Hepatocyte (in vitro differentiated cells): ENCODE measurements at regions not wholly inside any gene's neighbourhood (a gene's known extent, or its start where the extent isn't known, plus 50 kb on each side); places are given as distances from the start of the nearest gene placed in this dataset.

Experiments used
- DNase-seq: peaks from one replicate; pipeline ENCODE4 v3.0.0-alpha.2; 2016; ENCODE audit warnings: low spot score
- H2AFZ ChIP-seq: fragments of 200-600 bp; sonication (generic); 2 replicates; pipeline ENCODE4 v1.6.0; 2016; ENCODE audit warnings: antibody characterized with exemption, mild to moderate bottlenecking
- H3K27ac ChIP-seq: fragments of 200-600 bp; sonication (generic); 2 replicates; pipeline ENCODE4 v1.5.1; 2016; ENCODE audit warnings: mild to moderate bottlenecking
- H3K27me3 ChIP-seq: fragments of 200-600 bp; sonication (generic); 2 replicates; pipeline ENCODE4 v1.6.1; 2016
- H3K36me3 ChIP-seq: fragments of 200-600 bp; sonication (generic); replicated peaks from 2 replicates; pipeline ENCODE4 v1.5.1; 2016; ENCODE audit warnings: low read depth; ENCODE audit not compliant: insufficient read depth
- H3K4me1 ChIP-seq: fragments of 200-600 bp; sonication (generic); 2 replicates; pipeline ENCODE4 v1.5.1; 2016; ENCODE audit warnings: mild to moderate bottlenecking, moderate library complexity; ENCODE audit not compliant: insufficient read depth
- H3K4me2 ChIP-seq: fragments of 200-600 bp; sonication (generic); 2 replicates; pipeline ENCODE4 v1.6.0; 2016
- H3K4me3 ChIP-seq: fragments of 200-600 bp; sonication (generic); 2 replicates; pipeline ENCODE4 v1.5.1; 2016; ENCODE audit warnings: mild to moderate bottlenecking
- H3K79me2 ChIP-seq: fragments of 200-600 bp; sonication (generic); 2 replicates; pipeline ENCODE4 v1.6.0; 2017; ENCODE audit warnings: mild to moderate bottlenecking
- H3K9me2 ChIP-seq: fragments of 200-600 bp; sonication (generic); replicated peaks from 2 replicates; pipeline ENCODE4 v1.6.0; 2017; ENCODE audit warnings: mild to moderate bottlenecking; ENCODE audit not compliant: insufficient read depth
- H3K9me3 ChIP-seq: fragments of 200-600 bp; sonication (generic); 2 replicates; pipeline ENCODE4 v1.5.1; 2016; ENCODE audit warnings: low read depth, mild to moderate bottlenecking
- H4K20me1 ChIP-seq: fragments of 200-600 bp; sonication (generic); 2 replicates; pipeline ENCODE4 v1.6.0; 2016; ENCODE audit warnings: mild to moderate bottlenecking; ENCODE audit not compliant: insufficient read depth, poor library complexity, severe bottlenecking
- EZH2 ChIP-seq: fragments of 200-600 bp; sonication (generic); IDR thresholded peaks from 2 replicates; pipeline ENCODE4 v1.6.1; 2016; ENCODE audit warnings: antibody characterized with exemption, mild to moderate bottlenecking, borderline replicate concordance
- EZH2phosphoT487 ChIP-seq: fragments of 200-600 bp; sonication (generic); IDR thresholded peaks from one replicate; pipeline ENCODE4 v1.6.1; 2018; ENCODE audit warnings: antibody characterized with exemption, mild to moderate bottlenecking, low read depth, moderate library complexity; ENCODE audit not compliant: unreplicated experiment, severe bottlenecking
- WGBS: methylation state at CpG from one replicate; pipeline ENCODE4 v1.1.6; 2016; ENCODE audit warnings: low lambda C conversion rate; ENCODE audit errors: missing lambda C conversion rate; 5-methylcytosine and 5-hydroxymethylcytosine counted together
- TF ChIP-seq, protein P1 (sequence below): fragments of 200-600 bp; sonication (generic); IDR thresholded peaks from 2 replicates; pipeline ENCODE4 v1.5.1; 2016; ENCODE audit warnings: antibody characterized with exemption, mild to moderate bottlenecking; ENCODE audit not compliant: poor library complexity

DNA sequence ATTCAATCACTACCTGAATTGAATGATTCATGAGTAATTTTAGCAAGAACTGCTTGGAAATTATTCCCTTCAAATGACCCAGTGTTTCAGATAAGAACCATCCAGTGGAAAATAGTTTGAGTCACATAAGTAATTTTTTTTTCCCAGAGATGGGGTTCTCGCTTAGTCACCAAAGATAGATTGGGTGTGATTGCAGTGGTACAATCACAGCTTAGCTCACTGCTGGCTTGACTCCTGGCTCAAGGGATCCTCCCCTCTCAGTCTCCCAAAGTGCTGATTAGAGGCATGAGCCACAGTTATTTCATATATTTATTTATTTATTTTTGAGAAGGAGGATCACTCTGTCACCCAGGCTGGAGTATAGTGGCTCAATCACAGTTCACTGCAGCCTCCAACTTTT is 574.5 kb upstream of the ARRDC3 start:
- Histone ChIP-seq H3K4me2 (no peak overlapping the region), H3K27me3 (no peaks in the 10 kb centered on the region), H2AFZ (no peak overlapping the region), H3K9me3 (no peaks in the 10 kb centered on the region), H3K9me2 (no peaks in the 10 kb centered on the region), H3K4me3 (no peak overlapping the region), H3K36me3 (no peaks in the 10 kb centered on the region), H4K20me1 (no peaks in the 10 kb centered on the region), H3K4me1 (no peaks in the 10 kb centered on the region), H3K27ac (no peak overlapping the region), H3K79me2 (no peaks in the 10 kb centered on the region)
- 88% methylated on average over 1 of the region's 1 CpG for WGBS
- DNase-seq, result no peak
- TF ChIP-seq EZH2phosphoT487, result no peak
- TF ChIP-seq, protein P1, sequence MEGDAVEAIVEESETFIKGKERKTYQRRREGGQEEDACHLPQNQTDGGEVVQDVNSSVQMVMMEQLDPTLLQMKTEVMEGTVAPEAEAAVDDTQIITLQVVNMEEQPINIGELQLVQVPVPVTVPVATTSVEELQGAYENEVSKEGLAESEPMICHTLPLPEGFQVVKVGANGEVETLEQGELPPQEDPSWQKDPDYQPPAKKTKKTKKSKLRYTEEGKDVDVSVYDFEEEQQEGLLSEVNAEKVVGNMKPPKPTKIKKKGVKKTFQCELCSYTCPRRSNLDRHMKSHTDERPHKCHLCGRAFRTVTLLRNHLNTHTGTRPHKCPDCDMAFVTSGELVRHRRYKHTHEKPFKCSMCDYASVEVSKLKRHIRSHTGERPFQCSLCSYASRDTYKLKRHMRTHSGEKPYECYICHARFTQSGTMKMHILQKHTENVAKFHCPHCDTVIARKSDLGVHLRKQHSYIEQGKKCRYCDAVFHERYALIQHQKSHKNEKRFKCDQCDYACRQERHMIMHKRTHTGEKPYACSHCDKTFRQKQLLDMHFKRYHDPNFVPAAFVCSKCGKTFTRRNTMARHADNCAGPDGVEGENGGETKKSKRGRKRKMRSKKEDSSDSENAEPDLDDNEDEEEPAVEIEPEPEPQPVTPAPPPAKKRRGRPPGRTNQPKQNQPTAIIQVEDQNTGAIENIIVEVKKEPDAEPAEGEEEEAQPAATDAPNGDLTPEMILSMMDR, result no peak

DNA sequence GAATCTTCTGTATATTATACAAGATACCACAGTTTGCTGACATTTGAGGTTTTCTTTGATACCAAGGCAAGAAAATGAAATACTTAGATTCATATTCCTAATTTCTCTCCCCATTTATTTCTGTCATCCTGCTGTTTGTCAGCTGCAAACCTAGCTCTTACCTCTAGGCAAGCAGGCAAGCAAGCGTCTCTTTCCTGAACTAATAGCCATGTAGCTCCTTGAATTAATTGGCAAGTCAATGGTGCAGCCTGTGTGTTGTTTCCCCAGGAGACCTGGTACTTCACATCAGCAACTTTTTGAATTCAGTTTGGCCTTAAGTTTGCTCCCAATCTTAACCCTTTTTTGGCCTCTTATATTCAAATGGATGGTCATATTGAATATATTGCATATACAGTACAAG is 573.6 kb upstream of the ARRDC3 start:
- H3K79me2 ChIP-seq, result no peaks in the 10 kb centered on the region
- no peak overlapping the region for H3K27ac ChIP-seq
- no peaks in the 10 kb centered on the region for H4K20me1 ChIP-seq
- no peak overlapping the region for H3K4me3 ChIP-seq
- H3K27me3 ChIP-seq, result no peaks in the 10 kb centered on the region
- H3K9me3 ChIP-seq, result no peaks in the 10 kb centered on the region
- 90% methylated on average over 1 of the region's 1 CpG for WGBS
- H3K4me2 ChIP-seq, result no peak overlapping the region
- TF ChIP-seq EZH2phosphoT487 (no peak), EZH2 (no peak)
- TF ChIP-seq, protein P1, result no peak
- H3K4me1 ChIP-seq, result no peaks in the 10 kb centered on the region
- H2AFZ ChIP-seq, result no peak overlapping the region
- H3K36me3 ChIP-seq, result no peaks in the 10 kb centered on the region
- no peaks in the 10 kb centered on the region for H3K9me2 ChIP-seq
- DNase-seq, result no peak

DNA sequence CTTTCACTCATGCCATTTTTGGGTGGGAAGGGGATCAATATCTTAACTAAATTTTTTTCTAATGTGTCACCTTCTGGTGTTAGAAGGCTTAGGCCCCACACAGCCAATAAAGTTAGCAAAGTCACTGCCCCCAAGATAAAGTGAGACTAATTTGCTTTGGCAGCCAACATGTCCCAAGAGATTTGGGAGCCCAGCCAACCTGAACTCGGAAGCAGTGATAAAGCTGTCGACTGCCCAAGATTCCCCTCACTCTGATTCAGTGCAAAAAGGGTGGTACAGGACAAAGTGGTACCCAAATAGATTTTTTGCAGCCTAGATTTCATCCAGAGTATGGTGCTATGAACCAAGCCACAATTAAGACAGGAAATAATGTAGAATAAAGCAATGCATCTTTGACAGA is 572.5 kb upstream of the ARRDC3 start:
- Histone ChIP-seq H4K20me1 (no peaks in the 10 kb centered on the region), H3K4me1 (no peaks in the 10 kb centered on the region), H3K9me2 (no peaks in the 10 kb centered on the region), H2AFZ (no peak overlapping the region), H3K79me2 (no peaks in the 10 kb centered on the region), H3K27ac (no peak overlapping the region), H3K9me3 (no peaks in the 10 kb centered on the region), H3K4me3 (no peak overlapping the region), H3K4me2 (no peak overlapping the region), H3K27me3 (no peaks in the 10 kb centered on the region), H3K36me3 (no peaks in the 10 kb centered on the region)
- DNase-seq, result no peak
- 28% methylated on average over 2 of the region's 2 CpGs for WGBS
- TF ChIP-seq, protein P1, result no peak
- TF ChIP-seq EZH2phosphoT487 (no peak), EZH2 (no peak)

DNA sequence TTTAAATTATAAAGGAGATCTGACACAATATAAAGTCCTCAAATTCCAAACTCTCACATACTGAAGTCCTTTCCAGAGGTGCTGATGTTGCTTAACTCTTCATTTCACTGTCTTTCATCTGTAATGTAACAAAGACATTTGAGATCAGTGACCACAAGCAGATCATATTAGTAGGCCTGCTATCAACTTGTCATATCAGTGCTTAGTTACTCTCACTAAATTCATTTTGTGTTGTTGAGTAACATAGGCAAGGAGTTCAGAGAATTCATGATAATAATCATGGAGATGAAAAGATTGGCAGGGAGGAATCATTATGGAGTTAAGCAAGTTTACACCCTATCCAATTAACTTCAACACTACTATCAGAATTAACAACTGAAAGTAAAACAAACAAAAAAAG is 571.0 kb upstream of the ARRDC3 start:
- Histone ChIP-seq H4K20me1 (no peaks in the 10 kb centered on the region), H2AFZ (no peak overlapping the region), H3K9me2 (no peaks in the 10 kb centered on the region), H3K36me3 (no peaks in the 10 kb centered on the region), H3K4me3 (no peak overlapping the region), H3K9me3 (no peaks in the 10 kb centered on the region), H3K27ac (no peak overlapping the region), H3K4me1 (no peaks in the 10 kb centered on the region), H3K27me3 (no peaks in the 10 kb centered on the region), H3K4me2 (no peak overlapping the region), H3K79me2 (no peaks in the 10 kb centered on the region)
- no peak for DNase-seq
- TF ChIP-seq, protein P1, result no peak
- no peak for TF ChIP-seq EZH2phosphoT487
- TF ChIP-seq EZH2, result no peak
